ENCODE measurements at regions not wholly inside any gene's neighbourhood (a gene's known extent, or its start where the extent isn't known, plus 50 kb on each side); places are given as distances from the start of the nearest gene placed in this dataset.

DNA sequence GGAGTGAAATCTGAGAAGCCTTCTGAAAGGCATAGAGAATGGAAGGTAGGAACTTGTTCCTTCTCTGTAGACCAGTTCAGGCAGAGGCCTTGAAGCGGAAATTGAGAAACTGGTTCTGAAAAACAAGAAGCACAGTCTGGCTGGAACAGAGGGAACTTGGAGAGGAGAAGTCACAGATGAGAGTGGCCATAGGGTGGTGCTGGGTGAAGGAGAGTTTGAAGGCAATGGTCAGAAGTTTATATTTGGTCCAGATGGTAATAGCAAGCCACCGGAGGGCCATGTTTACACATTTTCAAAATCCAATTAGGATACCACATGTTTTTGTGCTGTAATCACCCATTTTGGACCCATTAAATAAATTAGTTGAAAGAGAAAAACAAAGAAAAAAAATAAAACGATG is 692.5 kb downstream of the INHBA start:
- TF ChIP-seq CTCF (IDR thresholded peaks at IDR 0.05) (no peak), EP300 (IDR thresholded peaks at IDR 0.05) (no peak)

All from sigmoid colon (tissue), 4 donors.